ENCODE measurements at regions not wholly inside any gene's neighbourhood (a gene's known extent, or its start where the extent isn't known, plus 50 kb on each side); places are given as distances from the start of the nearest gene placed in this dataset.
"Not testable (repeated sequence)": the region's sequence is repeated elsewhere in the genome, so short reads cannot be mapped to it uniquely, and the experiment has no call there.

- no peak overlapping the region for H3K27ac ChIP-seq
- no peak overlapping the region for H3K4me3 ChIP-seq
- no peaks in the 10 kb centered on the region for H3K36me3 ChIP-seq
- TF ChIP-seq CTCF (IDR thresholded peaks at IDR 0.05) (no peak), POLR2A (IDR thresholded peaks at IDR 0.05) (no peak)
- no peaks in the 10 kb centered on the region for H3K27me3 ChIP-seq
- H3K9me3 ChIP-seq, result no peaks in the 10 kb centered on the region
- no peaks in the 10 kb centered on the region for H3K4me1 ChIP-seq
- no peak for DNase-seq
Observed at GRCh38 chr7:28332046-28332445, 80.3 kb upstream of the CREB5 start.

GRCh38 chr7:28333548-28333947 is 78.8 kb upstream of the CREB5 start:
- H3K27ac ChIP-seq, H3K27me3 ChIP-seq, DNase-seq, H3K4me3 ChIP-seq, H3K36me3 ChIP-seq, H3K4me1 ChIP-seq, H3K9me3 ChIP-seq: not testable (repeated sequence)

- H3K36me3 ChIP-seq, result no peaks in the 10 kb centered on the region
- no peak overlapping the region for H3K4me3 ChIP-seq
- DNase-seq, result no peak
- no peaks in the 10 kb centered on the region for H3K27me3 ChIP-seq
- no peaks in the 10 kb centered on the region for H3K4me1 ChIP-seq
- no peak overlapping the region for H3K27ac ChIP-seq
- no peaks in the 10 kb centered on the region for H3K9me3 ChIP-seq
- no peak for TF ChIP-seq CTCF (IDR thresholded peaks at IDR 0.05)
- no peak for TF ChIP-seq POLR2A (IDR thresholded peaks at IDR 0.05)
Observed at GRCh38 chr7:28336806-28337205, 75.5 kb upstream of the CREB5 start.

GRCh38 chr7:28338041-28338440 is 74.3 kb upstream of the CREB5 start:
- no peak for TF ChIP-seq POLR2A (IDR thresholded peaks at IDR 0.05)
- no peak for TF ChIP-seq CTCF (IDR thresholded peaks at IDR 0.05)

GRCh38 chr7:28343462-28343861 is 68.9 kb upstream of the CREB5 start:
- Histone ChIP-seq H3K4me3 (no peak overlapping the region), H3K36me3 (no peaks in the 10 kb centered on the region), H3K27me3 (no peaks in the 10 kb centered on the region), H3K27ac (no peak overlapping the region), H3K4me1 (no peaks in the 10 kb centered on the region), H3K9me3 (no peaks in the 10 kb centered on the region)
- DNase-seq, result no peak
- TF ChIP-seq CTCF (IDR thresholded peaks at IDR 0.05) (no peak), POLR2A (IDR thresholded peaks at IDR 0.05) (no peak)

More at GRCh38 chr7:28338041-28338440, 74.3 kb upstream of the CREB5 start:
- H3K4me3 ChIP-seq, result no peak overlapping the region
- H3K4me1 ChIP-seq, result no peaks in the 10 kb centered on the region
- H3K27me3 ChIP-seq, result no peaks in the 10 kb centered on the region
- no peaks in the 10 kb centered on the region for H3K36me3 ChIP-seq
- no peaks in the 10 kb centered on the region for H3K9me3 ChIP-seq
- no peak overlapping the region for H3K27ac ChIP-seq
- DNase-seq, result no peak

GRCh38 chr7:28346256-28346655 is 66.1 kb upstream of the CREB5 start:
- Histone ChIP-seq H3K4me1 (no peaks in the 10 kb centered on the region), H3K36me3 (no peaks in the 10 kb centered on the region), H3K9me3 (no peaks in the 10 kb centered on the region), H3K27me3 (no peaks in the 10 kb centered on the region), H3K4me3 (no peak overlapping the region), H3K27ac (no peak overlapping the region)
- TF ChIP-seq POLR2A (IDR thresholded peaks at IDR 0.05), result no peak
- TF ChIP-seq CTCF (IDR thresholded peaks at IDR 0.05), result no peak
- no peak for DNase-seq
